ENCODE measurements at regions not wholly inside any gene's neighbourhood (a gene's known extent, or its start where the extent isn't known, plus 50 kb on each side); places are given as distances from the start of the nearest gene placed in this dataset.
"Not testable (repeated sequence)": the region's sequence is repeated elsewhere in the genome, so short reads cannot be mapped to it uniquely, and the experiment has no call there.

DNA sequence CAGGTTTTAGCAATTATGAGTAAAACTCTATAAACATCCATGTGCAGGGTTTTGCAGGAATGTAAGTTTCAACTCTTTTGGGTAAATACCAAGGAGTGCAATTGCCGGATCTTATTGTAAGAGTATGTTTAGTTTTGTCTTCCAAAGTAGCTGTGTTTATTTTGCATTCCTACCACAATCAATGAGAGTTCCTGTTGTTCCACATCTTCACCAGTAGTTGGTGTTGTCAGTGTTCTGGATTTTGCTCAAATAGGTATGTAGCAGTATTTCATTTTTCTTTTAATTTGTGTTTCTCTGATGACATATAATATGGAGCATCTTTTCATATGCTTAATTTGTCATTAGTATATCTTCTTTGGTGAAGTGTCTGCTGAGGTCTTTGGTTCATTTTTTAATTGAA lies 185.1 kb upstream of the GALNT15 start:
- DNase-seq (ENCODE audit: low spot score): no peak

GRCh38 chr3:15993660-15994059 lies 180.8 kb upstream of the GALNT15 start:
- not testable (repeated sequence) for DNase-seq (ENCODE audit: low spot score)

DNA sequence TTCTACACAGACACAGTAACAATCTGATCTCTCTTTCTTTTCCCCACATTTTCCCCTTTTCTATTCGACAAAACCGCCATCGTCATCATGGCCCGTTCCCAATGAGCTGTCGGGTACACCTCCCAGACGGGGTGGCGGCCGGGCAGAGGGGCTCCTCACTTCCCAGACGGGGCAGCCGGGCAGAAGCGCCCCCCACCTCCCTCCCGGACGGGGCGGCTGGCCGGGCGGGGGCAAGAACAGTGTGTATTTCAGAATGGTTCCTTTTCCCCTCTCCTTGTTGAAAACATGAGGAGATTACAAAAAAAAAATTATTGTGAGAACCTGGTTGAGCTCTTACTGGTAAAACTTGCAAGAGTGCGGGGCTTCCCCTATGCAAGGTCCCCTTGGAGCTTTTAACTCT lies 178.0 kb upstream of the GALNT15 start:
- DNase-seq (ENCODE audit: low spot score): not testable (repeated sequence)

- DNase-seq (ENCODE audit: low spot score): no peak
Measured at GRCh38 chr3:15997274-15997943, 177.1 kb upstream of the GALNT15 start.

DNA sequence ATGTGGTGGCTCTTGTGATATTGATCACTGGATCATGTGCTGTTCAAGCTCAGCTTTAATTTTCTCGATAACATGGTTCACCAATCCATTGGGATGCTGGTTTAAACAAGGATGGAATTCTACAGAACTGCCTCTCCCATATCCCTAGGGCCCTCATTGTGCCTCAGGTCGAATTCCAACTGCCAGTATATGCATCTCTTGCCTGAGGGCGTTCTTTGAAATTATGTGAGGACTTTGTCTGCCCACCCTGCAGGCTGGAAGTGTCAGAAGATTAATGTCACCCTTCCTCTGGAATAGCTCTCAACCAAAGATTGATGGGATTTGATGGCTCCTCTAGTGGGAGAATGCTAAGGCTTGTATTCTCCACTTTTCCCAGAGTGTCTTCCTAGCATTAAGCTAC lies 175.6 kb upstream of the GALNT15 start:
- DNase-seq (ENCODE audit: low spot score): no peak

GRCh38 chr3:16004812-16005211 lies 169.7 kb upstream of the GALNT15 start:
- DNase-seq (ENCODE audit: low spot score): no peak

GRCh38 chr3:16011376-16011775 lies 163.1 kb upstream of the GALNT15 start:
- no peak for DNase-seq (ENCODE audit: low spot score)

DNA sequence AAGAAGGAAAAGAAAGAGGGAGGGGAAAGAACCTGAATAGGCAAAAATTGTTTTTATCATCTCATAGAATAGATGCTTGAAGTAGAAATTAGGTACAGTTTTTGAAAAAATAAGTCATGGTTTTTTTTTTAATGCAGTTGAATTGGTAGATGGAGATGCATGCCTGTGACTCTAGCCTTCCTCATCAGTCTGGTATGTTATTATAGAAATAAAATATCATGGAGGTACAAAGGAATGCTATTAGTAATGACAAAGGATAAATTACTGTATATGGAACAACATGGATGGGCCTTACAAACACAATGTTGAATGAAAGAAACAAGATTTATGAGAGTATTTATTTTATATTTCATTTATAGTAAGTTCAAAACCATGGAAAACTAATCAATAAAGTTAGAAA lies 162.4 kb upstream of the GALNT15 start:
- no peak for DNase-seq (ENCODE audit: low spot score)

DNA sequence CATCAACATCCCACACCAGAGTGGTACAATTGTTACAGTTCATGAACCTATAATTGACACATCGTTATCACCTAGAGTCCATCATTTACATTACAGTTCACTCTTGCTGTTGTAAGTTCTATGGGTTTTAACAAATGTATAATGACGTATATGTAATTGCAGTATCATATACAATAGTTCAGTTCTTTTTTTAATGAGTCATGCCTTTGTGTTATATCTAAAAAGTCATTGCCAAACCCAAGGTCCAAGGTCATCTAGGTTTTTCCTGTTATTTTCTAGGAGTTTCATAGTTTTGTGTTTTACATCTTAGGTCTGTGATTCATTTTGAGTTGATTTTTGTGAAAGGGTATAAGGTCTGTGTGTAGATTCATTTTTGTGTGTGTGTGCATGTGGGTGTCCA lies 160.9 kb upstream of the GALNT15 start:
- DNase-seq (ENCODE audit: low spot score): no peak

DNA sequence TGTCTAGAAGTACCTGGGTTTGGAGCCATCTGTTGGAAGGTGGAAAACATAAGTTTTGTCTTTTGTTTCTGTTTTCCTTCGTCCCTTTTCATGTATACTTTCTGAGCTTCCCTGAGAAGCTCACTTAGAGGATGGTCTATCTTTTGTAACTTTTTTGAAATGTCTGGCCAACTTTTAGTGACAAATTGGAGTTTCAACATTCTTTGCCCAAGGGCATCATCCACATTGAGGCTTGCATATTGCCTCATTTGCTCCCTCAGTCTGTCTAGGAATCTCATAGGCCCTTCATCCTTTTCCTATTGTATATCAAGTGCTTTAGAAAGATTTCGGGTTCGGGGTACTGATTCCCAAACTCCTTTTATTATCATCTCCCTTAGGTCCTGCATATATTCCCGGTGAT lies 152.7 kb upstream of the GALNT15 start:
- DNase-seq (ENCODE audit: low spot score): not testable (repeated sequence)

DNA sequence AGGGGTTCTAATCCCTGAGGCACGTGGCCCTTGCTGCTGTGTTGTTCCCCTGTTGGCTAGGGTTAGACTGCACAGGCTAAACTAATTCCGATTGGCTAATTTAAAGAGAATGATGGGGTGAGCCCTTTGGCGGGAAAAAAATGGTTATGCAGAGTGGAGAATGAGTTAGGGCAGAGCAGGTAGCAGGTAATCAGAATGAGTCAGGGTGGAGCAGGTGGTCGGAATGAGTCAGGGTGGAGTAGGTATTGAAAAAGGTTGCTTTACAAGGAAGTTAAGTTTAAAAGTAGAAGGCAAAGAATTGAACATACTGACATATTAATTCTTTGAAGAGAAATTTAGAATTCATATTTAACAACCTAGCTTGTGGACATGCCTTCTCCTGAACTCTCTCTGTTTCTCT lies 150.6 kb upstream of the GALNT15 start:
- DNase-seq (ENCODE audit: low spot score): not testable (repeated sequence)

- no peak for DNase-seq (ENCODE audit: low spot score)
Measured at GRCh38 chr3:16024548-16024947, 149.9 kb upstream of the GALNT15 start.

DNA sequence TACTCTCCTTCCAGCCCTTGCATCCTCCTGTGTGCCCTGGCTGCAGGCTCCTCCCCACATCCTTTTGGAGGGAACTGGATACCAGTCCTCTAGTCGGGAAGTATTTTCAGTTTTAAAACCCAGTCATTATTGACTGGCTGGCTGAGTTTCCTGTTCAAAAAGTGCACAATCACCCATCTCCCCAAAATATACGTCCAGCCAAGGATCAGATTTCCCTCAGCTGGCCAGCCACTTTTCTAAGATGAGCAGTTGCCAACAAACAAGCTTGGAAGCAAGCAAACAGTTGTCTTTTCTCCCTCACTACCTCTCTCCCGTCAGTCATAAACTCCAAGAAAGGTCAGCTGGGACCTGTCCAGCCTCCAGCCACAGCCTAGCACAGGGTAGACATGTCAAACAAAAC lies 147.7 kb upstream of the GALNT15 start:
- no peak for DNase-seq (ENCODE audit: low spot score)

- DNase-seq (ENCODE audit: low spot score): no peak
Measured at GRCh38 chr3:16028604-16029003, 145.9 kb upstream of the GALNT15 start.

DNA sequence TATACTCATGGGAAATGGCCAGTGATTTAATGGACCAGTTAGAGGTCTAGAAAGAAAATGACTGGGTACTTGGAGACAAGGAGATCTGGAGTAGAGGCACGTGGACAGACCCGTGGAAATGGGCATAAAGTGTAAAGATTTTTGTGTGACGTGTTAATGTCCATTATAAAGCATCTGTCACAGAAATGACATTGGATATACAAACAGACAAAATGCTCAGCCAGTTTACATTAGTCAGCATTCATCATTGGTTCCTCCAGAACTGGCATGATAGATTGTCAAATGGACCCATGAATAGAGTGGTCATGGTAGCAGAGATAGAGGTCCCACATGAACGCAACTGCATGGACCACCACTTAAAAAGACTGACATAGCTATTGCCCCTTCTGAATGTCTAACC lies 144.1 kb upstream of the GALNT15 start:
- DNase-seq (ENCODE audit: low spot score): no peak

DNA sequence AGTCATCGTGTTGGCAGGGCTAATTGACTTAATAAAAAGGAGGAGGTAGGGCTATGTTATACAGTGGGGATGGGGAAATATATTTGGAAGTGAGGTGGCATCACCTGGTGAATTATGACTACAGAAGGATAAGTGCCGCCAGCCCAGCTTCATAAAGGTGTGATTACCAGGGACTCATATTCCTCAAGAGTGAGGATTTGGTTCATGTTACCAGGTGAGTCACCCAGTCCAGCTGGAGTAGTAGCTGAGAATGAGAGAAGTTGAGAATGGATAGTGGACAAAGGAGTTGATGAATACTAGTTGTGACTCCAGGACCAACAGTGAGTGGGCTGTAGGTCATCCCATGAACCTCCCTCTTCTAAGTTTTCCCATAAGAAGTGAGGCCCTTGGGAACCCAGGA lies 143.0 kb upstream of the GALNT15 start:
- no peak for DNase-seq (ENCODE audit: low spot score)

DNA sequence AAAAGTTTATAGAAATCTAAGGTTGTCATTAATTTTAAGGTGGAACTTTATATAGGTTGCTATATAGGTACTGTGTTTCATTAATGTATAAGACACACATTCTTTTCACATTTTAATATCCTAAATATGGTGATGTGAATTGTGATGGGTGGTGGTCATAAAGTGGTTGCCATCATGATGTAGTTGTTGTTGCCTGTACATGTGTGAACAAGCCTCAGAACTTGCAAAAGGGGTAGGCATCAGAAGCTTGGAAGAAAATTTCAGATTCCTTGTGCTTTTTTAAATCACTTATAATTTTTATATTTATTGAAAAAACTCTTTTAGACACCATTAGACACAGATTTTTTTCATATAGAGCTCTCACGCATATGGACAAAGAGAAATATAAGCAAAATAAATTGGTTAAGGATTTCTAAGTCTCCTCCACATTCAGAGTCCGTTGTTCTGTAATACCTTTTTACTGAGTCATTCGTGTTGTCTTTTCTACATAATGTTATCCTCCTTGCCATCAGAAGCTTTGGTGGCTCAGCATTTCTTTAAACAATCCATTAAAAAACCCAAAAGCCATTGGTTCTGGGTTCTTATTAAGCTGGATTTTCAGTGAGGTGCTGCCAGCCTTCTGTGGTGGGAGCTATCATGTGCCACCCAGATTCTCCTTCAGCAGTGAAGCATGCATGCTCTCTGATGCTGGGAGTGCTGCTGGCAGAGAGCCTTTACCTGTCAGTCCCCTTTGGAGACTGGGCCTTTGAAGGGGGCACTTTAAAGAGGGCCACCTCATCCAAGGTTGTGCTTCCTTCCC lies 140.4 kb upstream of the GALNT15 start:
- no peak for DNase-seq (ENCODE audit: low spot score)

GRCh38 chr3:16040991-16041390 lies 133.5 kb upstream of the GALNT15 start:
- DNase-seq (ENCODE audit: low spot score): no peak

GRCh38 chr3:16048435-16049318 lies 125.8 kb upstream of the GALNT15 start:
- peak; percentile 61 for DNase-seq (ENCODE audit: low spot score)

GRCh38 chr3:16050641-16051467 lies 123.6 kb upstream of the GALNT15 start:
- DNase-seq (ENCODE audit: low spot score): no peak

DNA sequence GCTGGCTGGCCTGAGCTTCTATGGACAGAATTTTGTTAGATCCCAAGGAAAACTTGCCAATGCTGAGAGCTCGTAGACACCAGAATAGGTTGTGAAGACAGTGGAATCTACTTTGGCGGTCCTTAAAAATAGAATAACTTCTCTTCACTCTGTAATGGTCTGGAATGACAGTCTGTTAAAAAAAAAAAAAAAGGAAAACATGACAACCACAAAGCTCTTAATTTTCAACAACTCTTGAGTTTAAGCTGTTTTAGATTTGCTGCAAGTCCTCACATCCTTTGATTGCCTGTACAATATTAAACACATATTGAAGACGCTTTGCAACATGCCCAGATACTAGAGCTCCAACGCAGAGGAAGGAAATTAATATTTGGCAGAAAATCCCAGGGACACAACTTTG lies 122.8 kb upstream of the GALNT15 start:
- no peak for DNase-seq (ENCODE audit: low spot score)

DNA sequence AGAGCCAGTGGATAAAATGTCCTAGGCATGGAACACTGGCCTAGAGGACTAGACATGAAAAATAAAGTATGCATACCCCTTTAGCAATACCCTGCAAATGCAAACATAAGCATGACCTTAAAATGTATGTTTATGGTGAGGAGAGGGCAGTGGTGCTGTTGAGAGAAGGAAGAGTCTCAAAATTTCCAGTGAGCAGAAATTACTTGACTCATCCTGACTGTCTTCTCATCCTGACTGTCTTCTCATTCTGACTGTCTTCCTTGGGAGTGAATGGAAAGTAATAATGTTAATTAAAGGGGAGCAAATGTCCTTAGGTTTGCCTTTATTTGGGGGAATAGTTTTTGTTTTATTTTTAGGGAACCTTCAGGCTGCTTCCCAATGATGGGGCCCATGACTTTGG lies 121.5 kb upstream of the GALNT15 start:
- no peak for DNase-seq (ENCODE audit: low spot score)

All from mucosa of gallbladder (tissue), 1 donor.